ENCODE measurements at regions not wholly inside any gene's neighbourhood (a gene's known extent, or its start where the extent isn't known, plus 50 kb on each side); places are given as distances from the start of the nearest gene placed in this dataset.

DNA sequence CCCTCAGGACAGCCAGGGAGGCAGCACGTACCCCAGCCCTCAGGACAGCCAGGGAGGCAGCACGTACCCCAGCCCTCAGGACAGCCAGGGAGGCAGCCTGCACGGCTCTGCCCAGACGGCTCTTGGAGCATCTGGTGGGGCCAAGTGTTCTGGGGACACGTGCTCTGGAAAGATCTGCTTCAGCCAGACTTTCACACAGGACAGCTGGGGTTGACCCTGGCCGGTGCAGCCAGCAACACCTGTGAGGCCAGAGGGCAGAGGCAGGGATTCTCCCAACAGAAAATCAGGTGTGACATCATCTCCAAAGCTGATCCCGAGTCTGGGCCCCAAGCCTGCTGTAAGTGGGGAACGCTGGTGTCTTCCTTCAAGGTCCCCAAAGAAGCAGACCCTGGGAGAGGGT, 55.5 kb upstream of the SLCO4A1 start:
- no peak for TF ChIP-seq CTCF (IDR thresholded peaks at IDR 0.05)

GRCh38 chr20:62587757-62588402, 54.4 kb upstream of the SLCO4A1 start:
- Histone ChIP-seq H3K9me3 (ENCODE audit: control insufficient read depth in 1 of 2, insufficient read depth in 1 of 2, low read length in 2 of 2) (peaks cover 0 to 5% of the 10 kb centered on the region in 2 experiments), H3K36me3 (ENCODE audit: insufficient read depth, low read length) (no peaks in the 10 kb centered on the region), H3K27ac (ENCODE audit: low read depth in 1 of 2, low read length in 2 of 2) (no peak overlapping the region), H3K4me3 (ENCODE audit: low read length) (no peak overlapping the region), H3K4me1 (ENCODE audit: insufficient read depth, low read length) (no peaks in the 10 kb centered on the region), H3K27me3 (ENCODE audit: control insufficient read depth in 1 of 2, insufficient read depth in 2 of 2, low read length in 2 of 2) (peaks cover 17 to 34% of the 10 kb centered on the region in 2 experiments)
- H3K4me1 Mint-ChIP-seq (ENCODE audit: low read depth): no peaks in the 10 kb centered on the region
- ChIA-PET POLR2A (no interaction called here), CTCF (no interaction called here)
- H3K36me3 Mint-ChIP-seq (ENCODE audit: low read depth): no peaks in the 10 kb centered on the region
- H3K4me3 Mint-ChIP-seq: no peak overlapping the region
- peaks cover 46% of the 10 kb centered on the region for H3K27me3 Mint-ChIP-seq
- DNase-seq: peak in 2 of 14 experiments; percentile 29 to 43
- intact Hi-C loops (cut with DNase I, micrococcal nuclease): no loop called here
- no peak for ATAC-seq (ENCODE audit: poor library complexity)
- H3K27ac Mint-ChIP-seq: no peak overlapping the region
- TF ChIP-seq CTCF (IDR thresholded peaks at IDR 0.05): no peak
- H3K9me3 Mint-ChIP-seq: no peaks in the 10 kb centered on the region

More for the DNA sequence above, 55.5 kb upstream of the SLCO4A1 start:
- H3K4me1 ChIP-seq (ENCODE audit: insufficient read depth, low read length): peaks cover 2% of the 10 kb centered on the region
- ChIA-PET CTCF (no interaction called here), POLR2A (no interaction called here)
- H3K27me3 ChIP-seq (ENCODE audit: control insufficient read depth in 1 of 2, insufficient read depth in 2 of 2, low read length in 2 of 2): peaks cover 18 to 42% of the 10 kb centered on the region in 2 experiments
- H3K36me3 Mint-ChIP-seq (ENCODE audit: low read depth): no peaks in the 10 kb centered on the region
- peaks cover 42% of the 10 kb centered on the region for H3K27me3 Mint-ChIP-seq
- no peaks in the 10 kb centered on the region for H3K36me3 ChIP-seq (ENCODE audit: insufficient read depth, low read length)
- intact Hi-C loops (cut with DNase I, micrococcal nuclease): no loop called here
- no peaks in the 10 kb centered on the region for H3K9me3 Mint-ChIP-seq
- H3K4me3 Mint-ChIP-seq: no peak overlapping the region
- H3K4me1 Mint-ChIP-seq (ENCODE audit: low read depth): no peaks in the 10 kb centered on the region
- DNase-seq (no peak), ATAC-seq (ENCODE audit: poor library complexity) (no peak)
- H3K9me3 ChIP-seq (ENCODE audit: control insufficient read depth in 1 of 2, insufficient read depth in 1 of 2, low read length in 2 of 2): peaks cover 0 to 5% of the 10 kb centered on the region in 2 experiments
- no peak overlapping the region for H3K27ac ChIP-seq (ENCODE audit: low read depth in 1 of 2, low read length in 2 of 2)
- H3K4me3 ChIP-seq (ENCODE audit: low read length): no peak overlapping the region
- no peak overlapping the region for H3K27ac Mint-ChIP-seq

GRCh38 chr20:62588458-62589149, 53.7 kb upstream of the SLCO4A1 start:
- Histone ChIP-seq H3K27me3 (ENCODE audit: control insufficient read depth in 1 of 2, insufficient read depth in 2 of 2, low read length in 2 of 2) (peaks cover 14 to 30% of the 10 kb centered on the region in 2 experiments), H3K9me3 (ENCODE audit: control insufficient read depth in 1 of 2, insufficient read depth in 1 of 2, low read length in 2 of 2) (peaks cover 0 to 5% of the 10 kb centered on the region in 2 experiments), H3K4me3 (ENCODE audit: low read length) (no peak overlapping the region), H3K4me1 (ENCODE audit: insufficient read depth, low read length) (no peaks in the 10 kb centered on the region), H3K36me3 (ENCODE audit: insufficient read depth, low read length) (no peaks in the 10 kb centered on the region), H3K27ac (ENCODE audit: low read depth in 1 of 2, low read length in 2 of 2) (no peak overlapping the region)
- intact Hi-C loops (cut with DNase I, micrococcal nuclease): no loop called here
- H3K4me3 Mint-ChIP-seq: no peak overlapping the region
- no peak for ATAC-seq (ENCODE audit: poor library complexity)
- CTCF ChIA-PET: no interaction called here
- H3K36me3 Mint-ChIP-seq (ENCODE audit: low read depth): no peaks in the 10 kb centered on the region
- H3K4me1 Mint-ChIP-seq (ENCODE audit: low read depth): no peaks in the 10 kb centered on the region
- POLR2A ChIA-PET: no interaction called here
- DNase-seq: no peak
- no peak for TF ChIP-seq CTCF (IDR thresholded peaks at IDR 0.05)
- no peak overlapping the region for H3K27ac Mint-ChIP-seq
- H3K9me3 Mint-ChIP-seq: no peaks in the 10 kb centered on the region
- H3K27me3 Mint-ChIP-seq: peaks cover 44% of the 10 kb centered on the region
